ENCODE measurements at regions not wholly inside any gene's neighbourhood (a gene's known extent, or its start where the extent isn't known, plus 50 kb on each side); places are given as distances from the start of the nearest gene placed in this dataset.
"Not testable (repeated sequence)": the region's sequence is repeated elsewhere in the genome, so short reads cannot be mapped to it uniquely, and the experiment has no call there.

DNA sequence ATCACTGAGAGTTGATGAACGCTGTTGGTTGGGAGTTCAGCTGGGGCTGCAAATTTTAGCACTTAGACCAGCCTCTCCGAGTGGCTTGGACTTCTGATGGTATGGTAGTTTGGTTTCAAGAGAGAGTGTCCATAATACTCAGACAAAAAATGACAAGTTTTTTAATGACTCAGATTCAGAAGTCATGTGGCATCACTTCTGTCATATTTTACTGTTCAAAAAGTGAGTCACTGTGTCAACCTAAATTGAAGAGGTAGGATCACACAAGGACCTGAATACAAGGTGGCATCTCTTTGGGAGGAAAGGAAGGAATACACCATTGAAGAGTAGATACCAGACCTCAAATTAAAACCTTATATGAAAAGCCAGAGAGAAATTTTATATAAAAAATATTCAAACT lies 99.1 kb upstream of the CHMP2B start:
- Mint-ChIP-seq H3K27me3 (no peaks in the 10 kb centered on the region), H3K9me3 (no peaks in the 10 kb centered on the region), H3K36me3 (ENCODE audit: low read depth) (no peaks in the 10 kb centered on the region), H3K27ac (no peak overlapping the region), H3K4me1 (no peaks in the 10 kb centered on the region), H3K4me3 (no peak overlapping the region)
- ATAC-seq (replicated peaks), result no peak

DNA sequence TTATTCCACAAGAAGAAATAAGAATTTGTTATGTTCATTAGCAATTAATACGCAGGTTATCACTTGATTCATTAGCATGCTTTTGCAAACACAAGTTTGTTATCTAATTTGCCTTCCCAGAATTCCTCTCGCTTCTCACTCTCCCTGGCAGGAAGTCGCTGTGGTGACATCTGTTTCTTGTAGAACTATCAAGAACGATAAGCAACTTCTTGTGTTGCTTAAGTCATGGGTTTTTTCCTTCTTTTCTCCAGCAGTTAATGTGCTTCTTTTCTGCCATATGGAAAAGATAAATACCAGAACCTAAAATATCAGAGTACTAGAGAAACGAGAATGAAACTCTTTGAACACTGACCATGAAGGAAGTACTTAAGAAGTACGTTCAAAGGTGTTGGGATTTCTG lies 99.8 kb upstream of the CHMP2B start:
- H3K4me3 Mint-ChIP-seq, result no peak overlapping the region
- no peaks in the 10 kb centered on the region for H3K36me3 Mint-ChIP-seq (ENCODE audit: low read depth)
- no peak for ATAC-seq (replicated peaks)

DNA sequence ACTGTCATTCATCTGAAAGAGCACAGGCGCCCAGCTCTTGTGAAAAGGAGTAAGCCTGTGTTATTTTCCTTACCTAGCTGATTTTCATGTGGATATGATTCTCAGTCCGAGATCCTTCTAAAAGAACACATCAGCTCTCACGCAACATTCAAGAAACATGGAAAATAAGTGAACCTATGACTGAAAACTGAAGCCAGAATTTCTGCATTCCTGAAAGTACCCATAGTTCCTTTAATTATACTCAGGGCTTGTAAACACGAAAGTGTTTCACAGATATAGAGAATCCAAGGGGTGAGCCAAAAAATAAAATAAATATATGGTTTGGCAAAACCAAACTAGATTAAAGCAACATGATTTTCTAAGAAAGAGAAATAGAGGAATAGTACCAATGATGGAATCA lies 100.8 kb upstream of the CHMP2B start:
- H3K27ac Mint-ChIP-seq, result no peak overlapping the region
- no peaks in the 10 kb centered on the region for H3K27me3 Mint-ChIP-seq
- no peak for ATAC-seq (replicated peaks)
- no peaks in the 10 kb centered on the region for H3K4me1 Mint-ChIP-seq
- no peaks in the 10 kb centered on the region for H3K36me3 Mint-ChIP-seq (ENCODE audit: low read depth)
- H3K4me3 Mint-ChIP-seq, result no peak overlapping the region
- no peaks in the 10 kb centered on the region for H3K9me3 Mint-ChIP-seq

More for the DNA sequence above, 99.8 kb upstream of the CHMP2B start:
- no peaks in the 10 kb centered on the region for H3K27me3 Mint-ChIP-seq
- H3K27ac Mint-ChIP-seq, result no peak overlapping the region
- no peaks in the 10 kb centered on the region for H3K9me3 Mint-ChIP-seq
- no peaks in the 10 kb centered on the region for H3K4me1 Mint-ChIP-seq

DNA sequence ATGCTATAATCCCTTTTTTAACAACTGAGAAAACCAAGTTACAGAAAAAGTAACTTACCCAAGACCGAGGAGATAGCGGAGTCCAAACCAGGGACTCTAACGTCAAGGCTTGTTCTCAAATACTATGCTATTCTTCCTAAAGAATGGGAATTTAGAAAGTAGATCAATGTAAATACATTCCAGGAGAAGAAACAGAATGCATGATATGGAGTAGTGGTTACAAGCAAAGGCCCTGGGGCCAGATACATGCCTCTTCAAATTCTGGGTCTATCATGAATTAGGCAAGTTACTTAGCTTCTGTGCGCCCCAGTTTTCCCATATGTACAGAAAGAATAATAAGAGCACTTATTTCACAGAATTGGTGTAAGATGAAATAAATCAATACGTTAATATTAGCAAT lies 102.0 kb upstream of the CHMP2B start:
- no peak for ATAC-seq (replicated peaks)
- Mint-ChIP-seq H3K4me1 (no peaks in the 10 kb centered on the region), H3K36me3 (ENCODE audit: low read depth) (no peaks in the 10 kb centered on the region), H3K9me3 (no peaks in the 10 kb centered on the region), H3K4me3 (no peak overlapping the region), H3K27me3 (no peaks in the 10 kb centered on the region), H3K27ac (no peak overlapping the region)

DNA sequence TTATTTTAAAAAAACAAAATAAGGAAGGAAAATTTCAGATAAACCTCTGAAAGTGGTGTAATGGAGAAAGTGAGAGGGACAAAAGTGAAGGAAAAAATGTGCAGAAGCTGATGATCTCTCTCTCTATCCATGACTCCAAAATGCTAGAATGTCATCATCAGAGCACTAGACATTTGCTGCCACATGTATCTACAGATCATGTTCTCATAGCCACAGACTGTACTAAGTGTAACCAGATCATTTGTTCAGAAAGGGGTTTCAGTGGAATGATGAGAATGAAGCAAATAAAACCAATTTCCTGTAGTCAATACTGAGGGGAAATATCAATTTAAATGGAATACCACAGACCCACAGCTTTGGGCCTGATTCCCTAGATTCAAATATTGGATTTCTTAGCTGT lies 104.3 kb upstream of the CHMP2B start:
- H3K27me3 Mint-ChIP-seq, result no peaks in the 10 kb centered on the region
- H3K4me3 Mint-ChIP-seq, result no peak overlapping the region
- ATAC-seq (replicated peaks), result no peak
- H3K36me3 Mint-ChIP-seq (ENCODE audit: low read depth), result no peaks in the 10 kb centered on the region
- no peaks in the 10 kb centered on the region for H3K9me3 Mint-ChIP-seq
- H3K4me1 Mint-ChIP-seq, result no peaks in the 10 kb centered on the region
- no peak overlapping the region for H3K27ac Mint-ChIP-seq

DNA sequence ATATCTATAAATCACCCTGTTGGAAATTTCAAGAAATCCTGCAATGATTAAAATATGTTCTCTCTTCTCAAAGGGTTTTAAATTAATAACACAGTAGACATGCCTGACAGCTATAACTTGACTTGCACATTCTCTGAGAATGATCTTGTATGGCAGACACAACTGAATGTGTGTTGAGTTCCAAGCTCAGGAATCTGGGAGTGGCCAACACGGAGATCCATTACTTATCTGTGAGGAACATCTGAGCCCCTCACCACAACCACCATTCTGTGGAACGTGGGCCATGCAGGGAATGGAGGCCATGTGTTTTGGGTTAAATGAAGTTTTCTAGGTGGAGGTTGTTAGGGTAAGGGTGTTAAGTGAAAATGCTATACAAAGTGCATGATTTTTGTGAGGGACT lies 105.3 kb upstream of the CHMP2B start:
- Mint-ChIP-seq H3K9me3 (no peaks in the 10 kb centered on the region), H3K36me3 (ENCODE audit: low read depth) (no peaks in the 10 kb centered on the region), H3K27ac (no peak overlapping the region), H3K27me3 (peaks cover 4% of the 10 kb centered on the region), H3K4me1 (no peaks in the 10 kb centered on the region), H3K4me3 (no peak overlapping the region)
- no peak for ATAC-seq (replicated peaks)

DNA sequence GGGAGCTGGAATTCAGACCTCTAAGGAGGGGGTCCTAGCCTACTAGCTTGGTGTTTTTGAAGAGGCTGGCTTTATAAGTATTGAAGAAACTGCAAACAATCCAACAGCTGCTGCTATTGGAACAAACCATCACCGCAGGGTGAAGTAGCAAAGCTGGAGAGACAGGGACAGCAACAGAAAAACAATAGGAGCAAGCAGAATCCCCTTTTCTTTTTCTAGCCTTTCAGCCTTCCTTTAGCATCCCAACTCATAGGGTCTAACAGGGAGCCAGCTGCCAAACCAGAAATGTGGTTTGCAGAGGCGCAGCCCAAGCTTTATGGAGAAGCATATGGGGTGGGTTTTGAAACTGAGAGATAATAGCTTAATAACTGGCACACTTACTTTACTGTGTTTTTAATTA lies 106.2 kb upstream of the CHMP2B start:
- no peaks in the 10 kb centered on the region for H3K4me1 Mint-ChIP-seq
- H3K9me3 Mint-ChIP-seq, result no peaks in the 10 kb centered on the region
- H3K36me3 Mint-ChIP-seq (ENCODE audit: low read depth), result no peaks in the 10 kb centered on the region
- no peak overlapping the region for H3K27ac Mint-ChIP-seq
- ATAC-seq (replicated peaks), result no peak
- H3K27me3 Mint-ChIP-seq, result peaks cover 4% of the 10 kb centered on the region
- H3K4me3 Mint-ChIP-seq, result no peak overlapping the region

DNA sequence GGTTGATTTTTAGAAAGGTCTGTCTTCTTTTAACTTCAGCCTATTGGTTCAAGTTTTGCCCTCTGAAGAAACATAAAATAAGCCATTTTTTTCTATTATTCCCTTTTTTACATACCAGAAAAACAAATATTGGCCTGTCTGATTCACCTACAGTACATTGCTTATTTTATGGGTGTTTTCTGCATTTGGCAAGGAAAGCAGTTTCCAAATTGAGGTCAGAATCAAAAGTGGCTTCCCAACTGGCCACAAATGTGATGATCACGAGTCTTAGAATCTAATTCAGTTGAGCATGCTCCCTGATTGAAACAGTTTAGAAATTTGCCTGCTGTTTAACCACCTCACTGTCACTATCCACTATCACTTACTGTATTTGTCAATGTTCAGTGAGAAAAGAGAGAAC lies 106.9 kb upstream of the CHMP2B start:
- no peak overlapping the region for H3K27ac Mint-ChIP-seq
- H3K9me3 Mint-ChIP-seq, result no peaks in the 10 kb centered on the region
- H3K4me3 Mint-ChIP-seq, result no peak overlapping the region
- H3K36me3 Mint-ChIP-seq (ENCODE audit: low read depth), result no peaks in the 10 kb centered on the region
- no peaks in the 10 kb centered on the region for H3K4me1 Mint-ChIP-seq
- peaks cover 4% of the 10 kb centered on the region for H3K27me3 Mint-ChIP-seq
- ATAC-seq (replicated peaks), result no peak

DNA sequence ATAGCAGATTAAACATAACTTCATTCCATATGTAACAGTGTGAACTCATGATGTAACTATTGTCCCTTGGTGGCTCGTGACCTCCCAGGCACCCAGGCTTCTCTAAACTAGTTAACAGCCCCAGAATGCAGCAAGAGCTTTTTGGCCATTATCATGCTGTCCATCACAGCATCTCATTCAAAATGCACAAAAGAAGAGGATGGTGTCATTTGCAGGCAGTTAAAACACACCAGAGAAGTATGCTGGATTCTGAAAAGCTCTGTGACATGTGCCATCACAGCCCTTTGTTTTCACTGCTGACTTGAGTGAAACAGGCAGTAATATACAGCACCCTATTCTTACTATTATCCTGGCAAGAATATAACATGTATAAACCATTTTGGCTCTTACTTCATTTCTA lies 117.6 kb upstream of the CHMP2B start:
- Mint-ChIP-seq H3K27me3 (no peaks in the 10 kb centered on the region), H3K27ac (no peak overlapping the region), H3K36me3 (ENCODE audit: low read depth) (no peaks in the 10 kb centered on the region)

DNA sequence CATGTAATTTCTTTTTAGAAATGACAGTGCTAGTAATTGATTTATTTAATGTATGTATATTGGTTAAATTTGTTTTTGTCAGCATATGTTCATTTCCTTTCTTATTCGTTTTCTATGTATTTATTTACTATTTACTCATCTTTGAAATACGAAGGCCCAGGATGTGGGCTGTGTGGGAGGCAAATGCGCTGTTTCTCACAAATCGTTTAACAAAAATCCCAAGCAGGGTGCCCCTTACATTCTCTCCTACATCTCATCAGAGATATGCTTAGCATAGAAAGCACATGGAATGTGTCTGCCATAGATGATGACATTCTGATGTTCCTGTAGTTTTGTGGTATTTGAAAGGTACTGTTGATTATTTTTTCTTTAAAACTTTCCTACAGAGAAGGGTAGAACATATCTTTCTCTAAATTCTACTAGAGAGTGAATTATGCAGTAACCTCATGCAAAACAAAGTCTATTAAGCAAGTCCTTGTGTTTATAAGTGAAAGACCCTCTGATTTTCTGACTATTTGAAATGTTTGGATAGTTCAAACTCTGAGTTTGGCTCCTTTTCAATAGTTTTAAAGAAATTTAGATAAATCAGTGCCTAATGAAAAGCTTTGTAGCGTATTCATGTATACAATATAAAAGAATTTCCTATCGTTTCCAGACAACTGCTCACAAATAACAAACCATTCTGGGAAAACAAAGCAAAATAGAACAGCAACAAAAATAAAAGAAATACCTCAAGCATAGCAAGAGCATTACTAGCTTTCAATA lies 111.1 kb upstream of the VGLL3 start:
- peaks cover 3% of the 10 kb centered on the region for H3K9me3 Mint-ChIP-seq
- no peaks in the 10 kb centered on the region for H3K4me1 Mint-ChIP-seq
- no peaks in the 10 kb centered on the region for H3K27me3 Mint-ChIP-seq
- ATAC-seq (replicated peaks), result no peak
- no peak overlapping the region for H3K27ac Mint-ChIP-seq
- H3K36me3 Mint-ChIP-seq (ENCODE audit: low read depth), result no peaks in the 10 kb centered on the region
- no peak overlapping the region for H3K4me3 Mint-ChIP-seq

More for the DNA sequence above, 117.6 kb upstream of the CHMP2B start:
- ATAC-seq (replicated peaks), result no peak
- no peak overlapping the region for H3K4me3 Mint-ChIP-seq
- peaks cover 3% of the 10 kb centered on the region for H3K9me3 Mint-ChIP-seq
- no peaks in the 10 kb centered on the region for H3K4me1 Mint-ChIP-seq

DNA sequence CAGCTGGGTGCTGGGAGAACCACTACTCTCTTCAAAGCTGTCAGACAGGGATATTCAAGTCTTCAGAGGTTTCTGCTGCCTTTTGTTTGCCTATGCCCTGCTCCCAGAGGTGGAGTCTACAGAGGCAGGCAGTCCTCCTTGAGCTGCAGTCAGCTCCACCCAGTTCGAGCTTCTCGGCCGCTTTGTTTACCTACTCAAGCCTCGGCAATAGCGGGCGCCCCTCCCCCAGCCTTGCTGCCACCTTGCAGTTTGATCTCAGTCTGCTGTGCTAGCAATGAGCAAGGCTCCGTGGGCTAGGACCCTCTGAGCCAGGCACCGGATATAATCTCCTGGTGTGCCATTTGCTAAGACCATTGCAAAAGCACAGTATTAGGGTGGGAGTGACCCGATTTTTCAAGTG lies 106.8 kb upstream of the VGLL3 start:
- not testable (repeated sequence) for H3K27me3 Mint-ChIP-seq; H3K4me3 Mint-ChIP-seq; H3K36me3 Mint-ChIP-seq (ENCODE audit: low read depth); H3K9me3 Mint-ChIP-seq; H3K27ac Mint-ChIP-seq; H3K4me1 Mint-ChIP-seq; ATAC-seq (replicated peaks)

DNA sequence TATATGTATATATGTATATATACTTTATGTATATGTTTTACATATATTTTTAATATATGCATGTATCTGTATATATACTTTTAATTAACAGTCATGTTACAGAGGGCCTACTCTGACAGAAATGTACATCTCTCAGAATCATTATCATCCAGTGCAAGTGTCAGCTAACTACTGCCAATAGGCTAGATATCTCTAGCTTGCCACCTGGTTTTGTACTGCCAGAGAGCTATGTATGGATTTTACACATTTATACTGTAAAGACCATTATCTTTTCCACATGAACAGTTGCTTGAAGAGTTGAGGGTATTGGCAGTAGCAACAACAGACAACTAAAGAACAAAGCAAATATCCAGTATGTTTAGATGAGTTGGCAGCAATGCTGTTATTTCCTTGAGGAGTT lies 99.7 kb upstream of the VGLL3 start:
- no peak for ATAC-seq (replicated peaks)
- no peaks in the 10 kb centered on the region for H3K9me3 Mint-ChIP-seq

DNA sequence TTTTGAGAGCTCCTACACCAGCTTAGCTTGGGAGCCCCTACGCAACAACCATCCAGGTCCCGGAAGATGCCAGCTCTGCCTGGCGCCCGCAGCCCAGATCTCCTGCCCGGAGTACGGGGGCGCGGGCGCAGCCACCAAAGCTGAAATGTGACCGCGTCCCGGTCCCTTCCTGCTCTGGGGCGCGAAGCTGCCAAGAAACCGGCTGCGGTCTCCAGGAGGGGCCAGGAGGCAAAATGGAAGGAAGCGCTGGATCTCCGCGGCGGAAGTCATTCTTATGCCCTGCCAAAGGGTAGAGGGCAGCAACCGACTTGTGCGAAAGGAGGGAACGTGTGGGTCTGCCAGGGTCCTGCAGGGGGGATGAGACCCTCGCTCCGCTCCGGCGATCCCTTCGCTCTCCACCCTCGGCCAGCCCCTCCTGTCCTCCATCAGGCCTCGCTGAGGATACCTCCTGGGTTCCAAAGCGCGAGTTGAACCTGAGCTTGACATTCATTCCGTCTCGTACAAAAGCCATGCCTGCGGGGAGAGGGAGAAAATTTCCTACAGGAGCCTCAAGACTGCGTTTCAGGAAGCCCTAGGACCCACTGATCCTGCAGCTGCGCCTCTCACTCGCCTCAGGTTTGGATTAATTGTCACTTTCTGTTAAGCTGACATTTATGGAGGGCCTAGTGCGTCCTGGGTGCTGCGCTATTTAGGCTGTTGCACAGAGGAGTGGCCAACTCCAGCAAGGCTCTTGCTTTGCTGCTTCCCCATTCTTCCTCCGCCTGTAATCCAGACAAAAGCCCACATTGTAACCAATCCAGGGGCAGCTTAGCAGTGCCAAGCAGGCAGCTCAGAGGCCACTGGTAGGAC lies 98.3 kb upstream of the VGLL3 start:
- H3K4me1 Mint-ChIP-seq, result no peaks in the 10 kb centered on the region

More for the DNA sequence above, 99.7 kb upstream of the VGLL3 start:
- H3K27me3 Mint-ChIP-seq, result peaks cover 7% of the 10 kb centered on the region
- H3K36me3 Mint-ChIP-seq (ENCODE audit: low read depth), result no peaks in the 10 kb centered on the region
- no peak overlapping the region for H3K27ac Mint-ChIP-seq
- no peak overlapping the region for H3K4me3 Mint-ChIP-seq
- H3K4me1 Mint-ChIP-seq, result no peaks in the 10 kb centered on the region

DNA sequence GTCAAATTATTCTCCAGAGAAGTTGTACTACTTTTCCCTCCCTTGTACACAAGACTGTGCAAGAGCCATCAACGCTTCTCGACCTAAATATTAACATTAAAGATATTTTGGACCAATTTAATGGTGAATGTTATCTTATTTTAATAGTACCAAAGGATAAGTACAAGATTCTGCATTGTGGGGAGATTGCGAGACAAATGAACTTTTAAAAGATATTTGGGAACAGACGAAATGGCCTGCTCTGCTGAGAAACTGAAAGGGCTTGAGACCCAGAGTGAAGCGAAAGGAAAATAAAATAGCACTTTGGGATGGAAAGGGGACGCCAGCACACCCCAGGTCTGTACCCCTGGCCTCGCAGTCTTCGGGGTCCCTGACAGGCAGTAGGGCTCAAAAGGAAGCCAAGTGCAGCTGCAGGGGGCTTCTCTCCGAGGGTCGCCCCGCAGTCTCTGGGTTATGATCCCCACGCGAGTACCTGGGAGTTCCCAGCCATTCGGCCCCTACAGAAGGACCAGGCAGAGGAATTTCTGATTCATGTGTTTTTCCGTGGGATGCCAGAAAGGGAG lies 97.6 kb upstream of the VGLL3 start:
- no peak for ATAC-seq (replicated peaks)
- H3K27me3 Mint-ChIP-seq, result peaks cover 7% of the 10 kb centered on the region
- H3K4me3 Mint-ChIP-seq, result peak overlapping the region; percentile 63
- H3K27ac Mint-ChIP-seq, result no peak overlapping the region
- H3K36me3 Mint-ChIP-seq (ENCODE audit: low read depth), result no peaks in the 10 kb centered on the region
- no peaks in the 10 kb centered on the region for H3K4me1 Mint-ChIP-seq
- H3K9me3 Mint-ChIP-seq, result no peaks in the 10 kb centered on the region

More for the DNA sequence above, 98.3 kb upstream of the VGLL3 start:
- no peaks in the 10 kb centered on the region for H3K9me3 Mint-ChIP-seq
- H3K4me3 Mint-ChIP-seq, result peak overlapping the region; percentile 63
- peaks cover 7% of the 10 kb centered on the region for H3K27me3 Mint-ChIP-seq
- ATAC-seq (replicated peaks), result peak; percentile 35
- no peaks in the 10 kb centered on the region for H3K36me3 Mint-ChIP-seq (ENCODE audit: low read depth)
- H3K27ac Mint-ChIP-seq, result no peak overlapping the region

DNA sequence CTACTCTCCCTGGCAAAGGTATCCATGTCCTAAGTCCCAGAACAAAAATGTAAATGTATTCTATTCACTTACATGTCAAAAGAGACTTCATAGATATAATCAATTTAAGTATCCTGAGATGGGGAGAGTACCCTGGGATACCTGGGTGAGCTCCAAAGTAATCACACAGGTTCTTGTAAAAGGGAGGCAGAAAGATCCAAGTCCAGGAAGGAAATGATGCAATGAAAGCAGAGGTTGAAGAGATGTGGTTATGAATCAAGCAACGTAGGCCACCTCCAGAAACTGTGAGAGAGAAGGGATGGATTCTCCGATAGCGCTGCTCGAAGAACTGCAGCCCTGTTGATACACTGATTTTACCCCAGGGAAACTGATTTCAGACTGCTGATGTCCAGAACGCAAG lies 93.9 kb upstream of the VGLL3 start:
- no peaks in the 10 kb centered on the region for H3K36me3 Mint-ChIP-seq (ENCODE audit: low read depth)

More for the DNA sequence above, 93.9 kb upstream of the VGLL3 start:
- Mint-ChIP-seq H3K4me1 (no peaks in the 10 kb centered on the region), H3K4me3 (no peak overlapping the region), H3K27me3 (peaks cover 4% of the 10 kb centered on the region), H3K9me3 (no peaks in the 10 kb centered on the region), H3K27ac (no peak overlapping the region)
- ATAC-seq (replicated peaks), result no peak
